GM12878 (cell line): ENCODE measurements at regions not wholly inside any gene's neighbourhood (a gene's known extent, or its start where the extent isn't known, plus 50 kb on each side); places are given as distances from the start of the nearest gene placed in this dataset.

Experiments used
- BACH1 ChIP-seq: fragments of 450-650 bp; IDR thresholded peaks from 2 replicates; pipeline ENCODE4 v1.6.1; 2017; ENCODE audit warnings: mild to moderate bottlenecking, borderline replicate concordance
- CEBPB ChIP-seq, 2 experiments: fragments of 150-350 bp in 1 of 2; IDR thresholded peaks; 2 replicates each; pipeline ENCODE4 v1.6.1; 2012 to 2014; ENCODE audit warnings: low read depth in 2 of 2, low read length in 2 of 2, borderline replicate concordance in 1 of 2, inconsistent platforms in 1 of 2
- CREM ChIP-seq: IDR thresholded peaks from 2 replicates; pipeline ENCODE4 v1.6.1; 2014; ENCODE audit warnings: antibody characterized with exemption, low read depth
- ESRRA ChIP-seq: IDR thresholded peaks from 2 replicates; pipeline ENCODE4 v1.6.1; 2012; ENCODE audit warnings: mild to moderate bottlenecking, low read length, improper control_type of control experiment
- FOXK2 ChIP-seq: fragments of 450-650 bp; IDR thresholded peaks from 2 replicates; pipeline ENCODE4 v1.6.1; 2017; ENCODE audit warnings: mild to moderate bottlenecking, moderate library complexity
- GATAD2B ChIP-seq: fragments of 450-650 bp; conservative IDR thresholded peaks from 2 replicates; pipeline ENCODE4 v1.6.1; 2017; ENCODE audit warnings: low read depth, mild to moderate bottlenecking, moderate library complexity
- IKZF2 ChIP-seq, 2 experiments: fragments of 450-650 bp; IDR thresholded peaks; 2 replicates each; pipeline ENCODE4 v1.6.1; 2017; ENCODE audit warnings: mild to moderate bottlenecking in 2 of 2, moderate library complexity in 2 of 2
- KAT2A ChIP-seq: conservative IDR thresholded peaks from 2 replicates; pipeline ENCODE4 v1.6.1; 2011; ENCODE audit warnings: low read depth, low read length; ENCODE audit not compliant: control insufficient read depth
- MTA2 ChIP-seq: fragments of 450-650 bp; IDR thresholded peaks from 2 replicates; pipeline ENCODE4 v1.6.1; 2016; ENCODE audit warnings: low read depth, mild to moderate bottlenecking, moderate library complexity
- NFXL1 ChIP-seq: fragments of 450-650 bp; IDR thresholded peaks from 2 replicates; pipeline ENCODE4 v1.6.1; 2017; ENCODE audit warnings: antibody characterized with exemption, mild to moderate bottlenecking, borderline replicate concordance
- NFYA ChIP-seq: IDR thresholded peaks from 2 replicates; pipeline ENCODE4 v1.6.1; 2011; ENCODE audit warnings: low read depth, mild to moderate bottlenecking, low read length, improper control_type of control experiment, borderline replicate concordance
- RB1 ChIP-seq: fragments of 450-650 bp; formaldehyde crosslinking; IDR thresholded peaks from 2 replicates; pipeline ENCODE4 v1.6.1; 2017; ENCODE audit warnings: mild to moderate bottlenecking, borderline replicate concordance
- RFX5 ChIP-seq: IDR thresholded peaks from 2 replicates; pipeline ENCODE4 v1.6.1; 2011; ENCODE audit warnings: low read depth, low read length, improper control_type of control experiment
- SRF ChIP-seq, 2 experiments: IDR thresholded peaks; 2 replicates each; pipeline ENCODE4 v1.6.1; 2011; ENCODE audit warnings: low read depth in 2 of 2, low read length in 2 of 2, mild to moderate bottlenecking in 1 of 2, moderate library complexity in 1 of 2
- STAT1 ChIP-seq: fragments of 450-650 bp; conservative IDR thresholded peaks from 2 replicates; pipeline ENCODE4 v1.6.1; 2014; ENCODE audit warnings: antibody characterized with exemption, mild to moderate bottlenecking
- ZNF207 ChIP-seq: fragments of 450-650 bp; IDR thresholded peaks from 2 replicates; pipeline ENCODE4 v1.6.1; 2014; ENCODE audit warnings: antibody characterized with exemption, mild to moderate bottlenecking, borderline replicate concordance
- ZNF622 ChIP-seq: fragments of 450-650 bp; IDR thresholded peaks from 2 replicates; pipeline ENCODE4 v1.6.1; 2017; ENCODE audit warnings: mild to moderate bottlenecking, inconsistent platforms
- TF ChIP-seq, protein P1 (sequence below): IDR thresholded peaks from 2 replicates; pipeline ENCODE4 v1.6.1; 2011; ENCODE audit warnings: low read depth, low read length, improper control_type of control experiment, borderline replicate concordance
- TF ChIP-seq, protein P2 (sequence below): fragments of 450-650 bp; IDR thresholded peaks from 2 replicates; pipeline ENCODE4 v1.6.1; 2018; ENCODE audit warnings: borderline replicate concordance, mild to moderate bottlenecking; ENCODE audit not compliant: partially characterized antibody
- TF ChIP-seq, protein P3 (sequence below): fragments of 450-650 bp; IDR thresholded peaks from 2 replicates; pipeline ENCODE4 v1.6.1; 2017; ENCODE audit warnings: borderline replicate concordance
- TF ChIP-seq, protein P4 (sequence below): fragments of 450-650 bp; IDR thresholded peaks from 2 replicates; pipeline ENCODE4 v1.6.1; 2018; ENCODE audit warnings: mild to moderate bottlenecking, low read depth, moderate library complexity; ENCODE audit not compliant: partially characterized antibody
- TF ChIP-seq, protein P5 (sequence below): IDR thresholded peaks from 2 replicates; pipeline ENCODE4 v1.6.1; 2011; ENCODE audit warnings: mild to moderate bottlenecking, low read depth, low read length, moderate library complexity; ENCODE audit not compliant: insufficient replicate concordance

DNA sequence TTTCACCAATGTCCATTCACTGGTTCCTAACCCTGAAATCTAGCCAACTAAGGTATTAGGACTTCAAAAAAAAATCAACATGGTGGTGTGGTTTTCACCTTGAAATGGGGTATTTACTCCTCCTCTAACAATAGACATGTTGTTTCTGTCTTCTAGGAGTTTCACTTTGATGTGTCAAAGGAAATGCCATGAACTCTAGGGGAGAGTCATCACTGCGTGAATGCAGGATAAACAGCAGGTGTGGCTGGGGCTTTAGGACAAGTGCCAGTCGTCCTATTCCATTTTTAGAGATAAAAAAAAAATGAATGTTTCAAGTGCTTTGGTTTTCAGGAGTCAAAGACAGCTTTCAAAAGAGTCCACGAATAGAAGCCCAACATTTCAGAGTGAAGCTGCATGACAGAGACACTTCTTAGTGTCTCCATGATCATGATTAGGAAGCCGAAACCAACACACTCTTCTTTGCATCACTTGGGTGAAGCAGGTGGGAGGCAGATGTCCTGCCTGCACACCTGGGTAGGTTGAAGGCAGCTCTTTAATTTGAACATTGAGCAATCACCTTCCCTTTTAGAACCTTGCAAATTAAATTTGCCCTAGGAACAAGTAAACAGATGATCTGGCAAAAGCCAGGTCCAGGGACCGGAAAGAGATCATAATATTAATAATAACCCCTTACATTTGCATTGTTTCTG is 328.5 kb upstream of the PRDM1 start (continued):
- TF ChIP-seq CEBPB (IDR thresholded peaks at IDR 0.05; ENCODE audit: borderline replicate concordance in 1 of 2, low read depth in 2 of 2, low read length in 2 of 2): no peak
- no peak for TF ChIP-seq ZNF622
- TF ChIP-seq BACH1: no peak
- TF ChIP-seq SRF (IDR thresholded peaks at IDR 0.05; ENCODE audit: low read depth in 2 of 2, low read length in 2 of 2): no peak
- TF ChIP-seq ESRRA: no peak
- TF ChIP-seq FOXK2: peak; percentile 59
- TF ChIP-seq MTA2: peak; percentile 81
- no peak for TF ChIP-seq RFX5
- TF ChIP-seq, protein P1, sequence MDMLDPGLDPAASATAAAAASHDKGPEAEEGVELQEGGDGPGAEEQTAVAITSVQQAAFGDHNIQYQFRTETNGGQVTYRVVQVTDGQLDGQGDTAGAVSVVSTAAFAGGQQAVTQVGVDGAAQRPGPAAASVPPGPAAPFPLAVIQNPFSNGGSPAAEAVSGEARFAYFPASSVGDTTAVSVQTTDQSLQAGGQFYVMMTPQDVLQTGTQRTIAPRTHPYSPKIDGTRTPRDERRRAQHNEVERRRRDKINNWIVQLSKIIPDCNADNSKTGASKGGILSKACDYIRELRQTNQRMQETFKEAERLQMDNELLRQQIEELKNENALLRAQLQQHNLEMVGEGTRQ: no peak
- TF ChIP-seq CREM: peak; percentile 61; the same call in 1 of the 2 replicates
- no peak for TF ChIP-seq KAT2A
- TF ChIP-seq GATAD2B: 0 out of 2 replicates have a peak, but pooled peaks have one; percentile 37
- TF ChIP-seq, protein P2, sequence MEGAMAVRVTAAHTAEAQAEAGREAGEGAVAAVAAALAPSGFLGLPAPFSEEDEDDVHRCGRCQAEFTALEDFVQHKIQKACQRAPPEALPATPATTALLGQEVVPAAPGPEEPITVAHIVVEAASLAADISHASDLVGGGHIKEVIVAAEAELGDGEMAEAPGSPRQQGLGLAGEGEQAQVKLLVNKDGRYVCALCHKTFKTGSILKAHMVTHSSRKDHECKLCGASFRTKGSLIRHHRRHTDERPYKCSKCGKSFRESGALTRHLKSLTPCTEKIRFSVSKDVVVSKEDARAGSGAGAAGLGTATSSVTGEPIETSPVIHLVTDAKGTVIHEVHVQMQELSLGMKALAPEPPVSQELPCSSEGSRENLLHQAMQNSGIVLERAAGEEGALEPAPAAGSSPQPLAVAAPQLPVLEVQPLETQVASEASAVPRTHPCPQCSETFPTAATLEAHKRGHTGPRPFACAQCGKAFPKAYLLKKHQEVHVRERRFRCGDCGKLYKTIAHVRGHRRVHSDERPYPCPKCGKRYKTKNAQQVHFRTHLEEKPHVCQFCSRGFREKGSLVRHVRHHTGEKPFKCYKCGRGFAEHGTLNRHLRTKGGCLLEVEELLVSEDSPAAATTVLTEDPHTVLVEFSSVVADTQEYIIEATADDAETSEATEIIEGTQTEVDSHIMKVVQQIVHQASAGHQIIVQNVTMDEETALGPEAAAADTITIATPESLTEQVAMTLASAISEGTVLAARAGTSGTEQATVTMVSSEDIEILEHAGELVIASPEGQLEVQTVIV: no peak
- TF ChIP-seq, protein P3, sequence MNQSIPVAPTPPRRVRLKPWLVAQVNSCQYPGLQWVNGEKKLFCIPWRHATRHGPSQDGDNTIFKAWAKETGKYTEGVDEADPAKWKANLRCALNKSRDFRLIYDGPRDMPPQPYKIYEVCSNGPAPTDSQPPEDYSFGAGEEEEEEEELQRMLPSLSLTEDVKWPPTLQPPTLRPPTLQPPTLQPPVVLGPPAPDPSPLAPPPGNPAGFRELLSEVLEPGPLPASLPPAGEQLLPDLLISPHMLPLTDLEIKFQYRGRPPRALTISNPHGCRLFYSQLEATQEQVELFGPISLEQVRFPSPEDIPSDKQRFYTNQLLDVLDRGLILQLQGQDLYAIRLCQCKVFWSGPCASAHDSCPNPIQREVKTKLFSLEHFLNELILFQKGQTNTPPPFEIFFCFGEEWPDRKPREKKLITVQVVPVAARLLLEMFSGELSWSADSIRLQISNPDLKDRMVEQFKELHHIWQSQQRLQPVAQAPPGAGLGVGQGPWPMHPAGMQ: no peak
- no peak for TF ChIP-seq NFYA
- no peak for TF ChIP-seq RB1
- TF ChIP-seq, protein P4, sequence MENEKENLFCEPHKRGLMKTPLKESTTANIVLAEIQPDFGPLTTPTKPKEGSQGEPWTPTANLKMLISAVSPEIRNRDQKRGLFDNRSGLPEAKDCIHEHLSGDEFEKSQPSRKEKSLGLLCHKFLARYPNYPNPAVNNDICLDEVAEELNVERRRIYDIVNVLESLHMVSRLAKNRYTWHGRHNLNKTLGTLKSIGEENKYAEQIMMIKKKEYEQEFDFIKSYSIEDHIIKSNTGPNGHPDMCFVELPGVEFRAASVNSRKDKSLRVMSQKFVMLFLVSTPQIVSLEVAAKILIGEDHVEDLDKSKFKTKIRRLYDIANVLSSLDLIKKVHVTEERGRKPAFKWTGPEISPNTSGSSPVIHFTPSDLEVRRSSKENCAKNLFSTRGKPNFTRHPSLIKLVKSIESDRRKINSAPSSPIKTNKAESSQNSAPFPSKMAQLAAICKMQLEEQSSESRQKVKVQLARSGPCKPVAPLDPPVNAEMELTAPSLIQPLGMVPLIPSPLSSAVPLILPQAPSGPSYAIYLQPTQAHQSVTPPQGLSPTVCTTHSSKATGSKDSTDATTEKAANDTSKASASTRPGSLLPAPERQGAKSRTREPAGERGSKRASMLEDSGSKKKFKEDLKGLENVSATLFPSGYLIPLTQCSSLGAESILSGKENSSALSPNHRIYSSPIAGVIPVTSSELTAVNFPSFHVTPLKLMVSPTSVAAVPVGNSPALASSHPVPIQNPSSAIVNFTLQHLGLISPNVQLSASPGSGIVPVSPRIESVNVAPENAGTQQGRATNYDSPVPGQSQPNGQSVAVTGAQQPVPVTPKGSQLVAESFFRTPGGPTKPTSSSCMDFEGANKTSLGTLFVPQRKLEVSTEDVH: no peak
- TF ChIP-seq NFXL1: no peak
- TF ChIP-seq STAT1: no peak
- TF ChIP-seq, protein P5, sequence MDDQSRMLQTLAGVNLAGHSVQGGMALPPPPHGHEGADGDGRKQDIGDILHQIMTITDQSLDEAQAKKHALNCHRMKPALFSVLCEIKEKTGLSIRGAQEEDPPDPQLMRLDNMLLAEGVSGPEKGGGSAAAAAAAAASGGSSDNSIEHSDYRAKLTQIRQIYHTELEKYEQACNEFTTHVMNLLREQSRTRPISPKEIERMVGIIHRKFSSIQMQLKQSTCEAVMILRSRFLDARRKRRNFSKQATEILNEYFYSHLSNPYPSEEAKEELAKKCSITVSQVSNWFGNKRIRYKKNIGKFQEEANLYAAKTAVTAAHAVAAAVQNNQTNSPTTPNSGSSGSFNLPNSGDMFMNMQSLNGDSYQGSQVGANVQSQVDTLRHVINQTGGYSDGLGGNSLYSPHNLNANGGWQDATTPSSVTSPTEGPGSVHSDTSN: no peak
- TF ChIP-seq IKZF2 (IDR thresholded peaks at IDR 0.05): peak; percentile 95
- TF ChIP-seq ZNF207: no peak
